OCI-LY3 (cell line): ENCODE measurements at regions not wholly inside any gene's neighbourhood (a gene's known extent, or its start where the extent isn't known, plus 50 kb on each side); places are given as distances from the start of the nearest gene placed in this dataset.

Experiments used
- H2AFZ ChIP-seq: fragments of 200-600, 300-600 bp; shearing (Covaris generic); 2 replicates; pipeline ENCODE4 v1.6.0; 2014; ENCODE audit warnings: antibody characterized with exemption, low read depth, low read length
- H3K27ac ChIP-seq: fragments of 200-600, 300-600 bp; sonication (generic); 2 replicates; pipeline ENCODE4 v1.5.1; 2014; ENCODE audit warnings: mild to moderate bottlenecking, low read length, moderate library complexity, mixed read lengths
- H3K27me3 ChIP-seq: fragments of 200-600, 300-600 bp; sonication (generic); 2 replicates; pipeline ENCODE4 v1.6.1; 2014; ENCODE audit warnings: low read depth, low read length, mixed read lengths
- H3K36me3 ChIP-seq: fragments of 200-600, 300-600 bp; sonication (generic); replicated peaks from 2 replicates; pipeline ENCODE3; 2014; ENCODE audit warnings: low read depth, low read length, mixed read lengths
- H3K4me1 ChIP-seq: fragments of 300-600, 200-600 bp; sonication (generic); 2 replicates; pipeline ENCODE4 v1.6.1; 2014; ENCODE audit warnings: low read length, mixed read lengths
- H3K4me2 ChIP-seq: fragments of 200-600, 300-600 bp; sonication (generic); 2 replicates; pipeline ENCODE4 v1.6.1; 2014; ENCODE audit warnings: low read length, mixed read lengths
- H3K4me3 ChIP-seq: fragments of 300-600, 200-600 bp; sonication (generic); 2 replicates; pipeline ENCODE4 v1.5.1; 2014; ENCODE audit warnings: antibody characterized with exemption, mild to moderate bottlenecking, low read length, moderate library complexity
- H3K79me2 ChIP-seq: fragments of 300-600, 200-600 bp; shearing (Covaris generic); 2 replicates; pipeline ENCODE4 v1.6.1; 2014; ENCODE audit warnings: mild to moderate bottlenecking, low read length, mixed read lengths
- H3K9ac ChIP-seq: fragments of 300-600, 200-600 bp; shearing (Covaris generic); 2 replicates; pipeline ENCODE4 v1.6.0; 2014; ENCODE audit warnings: mild to moderate bottlenecking, low read length, moderate library complexity
- H3K9me3 ChIP-seq: fragments of 200-600, 300-600 bp; shearing (Covaris generic); 2 replicates; pipeline ENCODE4 v1.6.1; 2014; ENCODE audit warnings: low read length, mixed read lengths; ENCODE audit not compliant: insufficient read depth
- H4K20me1 ChIP-seq: fragments of 200-600, 300-600 bp; sonication (generic); 2 replicates; pipeline ENCODE4 v1.6.1; 2016; ENCODE audit warnings: low read length, mixed read lengths; ENCODE audit not compliant: insufficient read depth
- CTCF ChIP-seq: fragments of 200-600, 300-600 bp; sonication (generic); IDR thresholded peaks from 2 replicates; pipeline ENCODE4 v1.5.1; 2014; ENCODE audit warnings: antibody characterized with exemption, low read length, low read depth
- EZH2phosphoT487 ChIP-seq: fragments of 200-600 bp; shearing (Covaris generic); IDR thresholded peaks from 2 replicates; pipeline ENCODE4 v1.6.1; 2018; ENCODE audit warnings: antibody characterized with exemption, mixed run types, low read depth

GRCh38 chr2:240322231-240322955 lies 113.1 kb upstream of the GPC1 start:
- Histone ChIP-seq H3K4me2 (no peak overlapping the region), H3K4me1 (no peaks in the 10 kb centered on the region), H4K20me1 (no peaks in the 10 kb centered on the region), H3K9ac (no peak overlapping the region), H3K27me3 (no peaks in the 10 kb centered on the region), H3K9me3 (no peaks in the 10 kb centered on the region), H2AFZ (no peak overlapping the region), H3K4me3 (no peak overlapping the region), H3K79me2 (no peaks in the 10 kb centered on the region), H3K36me3 (no peaks in the 10 kb centered on the region), H3K27ac (no peak overlapping the region)
- TF ChIP-seq EZH2phosphoT487 = no peak
- no peak for TF ChIP-seq CTCF

GRCh38 chr2:240322991-240323390 lies 112.5 kb upstream of the GPC1 start:
- Histone ChIP-seq H3K4me3 (no peak overlapping the region), H3K79me2 (no peaks in the 10 kb centered on the region), H3K27ac (no peak overlapping the region), H3K9me3 (no peaks in the 10 kb centered on the region), H2AFZ (no peak overlapping the region), H3K9ac (no peak overlapping the region), H4K20me1 (no peaks in the 10 kb centered on the region), H3K4me2 (no peak overlapping the region), H3K27me3 (no peaks in the 10 kb centered on the region), H3K36me3 (no peaks in the 10 kb centered on the region), H3K4me1 (no peaks in the 10 kb centered on the region)
- TF ChIP-seq EZH2phosphoT487 = no peak
- no peak for TF ChIP-seq CTCF

- Histone ChIP-seq H3K27ac (no peak overlapping the region), H3K4me1 (no peaks in the 10 kb centered on the region), H4K20me1 (no peaks in the 10 kb centered on the region), H3K27me3 (no peaks in the 10 kb centered on the region), H3K79me2 (no peaks in the 10 kb centered on the region), H2AFZ (no peak overlapping the region), H3K9ac (no peak overlapping the region), H3K4me3 (no peak overlapping the region), H3K9me3 (no peaks in the 10 kb centered on the region), H3K4me2 (no peak overlapping the region), H3K36me3 (no peaks in the 10 kb centered on the region)
- no peak for TF ChIP-seq EZH2phosphoT487
- TF ChIP-seq CTCF = no peak
These were observed 111.7 kb upstream of the GPC1 start for GRCh38 chr2:240323601-240324291.

GRCh38 chr2:240324312-240325015 lies 111.0 kb upstream of the GPC1 start:
- Histone ChIP-seq H2AFZ (no peak overlapping the region), H3K79me2 (no peaks in the 10 kb centered on the region), H3K36me3 (no peaks in the 10 kb centered on the region), H3K27ac (no peak overlapping the region), H3K9ac (no peak overlapping the region), H3K4me3 (no peak overlapping the region), H3K4me2 (no peak overlapping the region), H4K20me1 (no peaks in the 10 kb centered on the region), H3K27me3 (no peaks in the 10 kb centered on the region; the same call in 1 of the 2 replicates), H3K9me3 (no peaks in the 10 kb centered on the region), H3K4me1 (no peaks in the 10 kb centered on the region)
- TF ChIP-seq CTCF (no peak), EZH2phosphoT487 (no peak)
